GM12892 (cell line): ENCODE measurements at regions not wholly inside any gene's neighbourhood (a gene's known extent, or its start where the extent isn't known, plus 50 kb on each side); places are given as distances from the start of the nearest gene placed in this dataset.

Experiments
- POLR2A ChIP-seq: IDR thresholded peaks from 2 replicates; pipeline ENCODE4 v1.6.1; 2011; ENCODE audit warnings: low read depth, low read length, control low read depth
- POLR2AphosphoS5 ChIP-seq: IDR thresholded peaks from 2 replicates; pipeline ENCODE4 v1.6.1; 2011; ENCODE audit warnings: low read depth, low read length, control low read depth
- TAF1 ChIP-seq: IDR thresholded peaks from 2 replicates; pipeline ENCODE4 v1.6.1; 2011; ENCODE audit warnings: low read depth, mild to moderate bottlenecking, control low read depth, low read length, borderline replicate concordance

DNA sequence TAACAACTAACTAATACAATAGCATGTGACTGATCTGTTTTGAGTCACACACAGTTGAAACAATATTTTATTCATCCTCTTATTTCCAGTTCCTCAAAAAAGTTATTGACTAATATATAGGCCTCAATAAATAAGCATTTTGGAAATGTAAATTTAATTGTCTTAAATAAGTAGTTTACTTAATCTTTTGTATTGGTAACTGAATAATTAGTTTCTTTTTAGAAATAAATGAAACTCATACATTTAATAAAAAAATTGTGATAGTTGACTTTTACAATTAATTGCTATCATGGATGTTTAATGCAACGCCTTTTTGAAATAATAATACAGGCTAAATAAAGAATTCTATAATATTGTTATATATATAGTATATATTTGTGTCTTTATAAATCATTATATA is 500.8 kb upstream of the PCDH20 start:
- TF ChIP-seq POLR2AphosphoS5 (no peak), POLR2A (no peak), TAF1 (no peak)
